ENCODE measurements at regions not wholly inside any gene's neighbourhood (a gene's known extent, or its start where the extent isn't known, plus 50 kb on each side); places are given as distances from the start of the nearest gene placed in this dataset.

DNA sequence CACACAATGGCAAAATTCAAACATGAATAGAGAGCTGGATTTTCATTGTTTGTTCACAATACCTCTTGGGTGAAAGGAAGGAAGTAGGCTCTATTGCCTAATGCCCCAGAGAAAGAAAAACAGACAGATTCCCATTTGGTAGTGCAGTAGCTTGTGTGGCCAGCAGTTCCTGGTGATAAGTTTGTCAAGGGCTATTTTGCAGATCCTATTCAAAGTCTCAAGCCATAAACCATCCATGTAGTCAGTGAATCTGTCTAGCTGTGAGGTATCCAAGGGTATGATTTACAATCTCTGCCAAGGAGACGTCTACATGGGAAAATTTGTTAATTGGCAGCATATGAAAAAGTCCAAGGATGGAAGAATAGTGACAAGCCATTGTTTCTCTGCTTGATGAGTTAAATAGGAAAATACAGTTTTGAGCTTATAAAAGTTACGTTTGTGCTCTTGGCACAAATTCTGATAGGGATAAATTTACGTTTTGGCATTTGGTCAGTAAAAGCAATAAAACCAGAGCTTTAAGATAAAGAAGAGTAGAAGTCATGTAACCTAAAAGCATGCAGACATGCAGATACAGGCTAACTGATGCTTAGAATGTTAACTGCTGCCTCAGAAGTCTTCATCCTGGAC is 269.1 kb downstream of the GATA3 start:
- no peaks in the 10 kb centered on the region for H3K36me3 Mint-ChIP-seq
- no peak for DNase-seq
- H3K27ac Mint-ChIP-seq = no peak overlapping the region
- POLR2A ChIA-PET = interaction anchor here (0.5 kb wide), 1 partner anchor 269 kb away, joined by 6 read pairs; the partner anchor contains the start of gene GATA3
- no peak overlapping the region for H3K4me3 Mint-ChIP-seq
- no peaks in the 10 kb centered on the region for H3K9me3 Mint-ChIP-seq
- no peak for ATAC-seq
- H3K27me3 Mint-ChIP-seq = peaks cover 0 to 24% (median 0%) of the 10 kb centered on the region in 5 donors
- peaks cover 0 to 3% (median 2%) of the 10 kb centered on the region in 4 donors for H3K4me1 Mint-ChIP-seq

DNA sequence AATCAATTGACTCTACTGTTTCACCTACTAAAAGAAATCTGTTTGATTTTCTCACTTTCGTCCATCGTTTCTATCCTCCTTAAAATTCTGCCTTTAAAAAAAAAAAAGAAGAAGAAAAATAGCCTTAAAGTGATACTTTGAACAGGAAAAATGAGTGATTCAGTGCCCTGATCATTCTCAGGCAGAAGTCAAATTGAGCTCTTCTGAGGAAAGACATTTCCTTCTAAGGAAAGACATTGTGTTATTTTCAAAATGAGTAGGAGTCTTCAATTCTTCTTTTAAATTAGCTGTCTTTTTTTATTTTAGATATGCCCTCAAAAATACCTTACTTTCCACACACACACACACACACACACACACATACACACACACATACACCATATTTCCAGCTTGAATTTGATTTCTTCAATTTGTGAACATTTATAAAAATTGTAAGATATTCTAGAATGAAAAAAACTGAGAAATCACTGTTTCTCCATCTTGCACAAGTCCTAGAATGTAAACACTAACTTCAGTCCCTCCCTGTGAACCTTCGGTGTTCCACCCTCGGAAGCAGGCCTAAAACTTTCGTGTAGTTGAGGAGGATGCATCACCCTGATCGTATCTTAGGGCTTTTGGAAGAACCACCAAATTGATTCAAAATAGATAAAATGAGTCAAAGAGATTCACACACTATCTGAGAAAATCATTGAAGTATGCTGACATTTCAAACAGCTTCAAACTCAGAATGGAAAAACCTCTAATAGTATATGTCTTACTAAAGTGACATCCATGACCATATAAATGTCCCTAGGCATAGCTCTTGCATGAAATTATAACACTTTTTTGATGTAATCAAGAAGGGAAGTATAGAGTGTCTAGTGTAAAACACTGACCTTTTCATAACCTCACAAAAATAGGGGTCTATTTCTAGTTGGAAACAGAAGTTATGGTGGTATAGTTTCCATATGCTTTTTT is 270.8 kb downstream of the GATA3 start:
- peaks cover 0 to 24% (median 0%) of the 10 kb centered on the region in 5 donors for H3K27me3 Mint-ChIP-seq
- ATAC-seq (no peak), DNase-seq (no peak)
- H3K27ac Mint-ChIP-seq = peak overlapping the region in 2 of 10 donors; percentile 13 to 58
- H3K36me3 Mint-ChIP-seq = no peaks in the 10 kb centered on the region
- H3K9me3 Mint-ChIP-seq = no peaks in the 10 kb centered on the region
- H3K4me1 Mint-ChIP-seq = peaks cover 2 to 6% (median 5%) of the 10 kb centered on the region in 4 donors
- POLR2A ChIA-PET = no interaction called here
- H3K4me3 Mint-ChIP-seq = peak overlapping the region in 1 of 10 donors; percentile 5

DNA sequence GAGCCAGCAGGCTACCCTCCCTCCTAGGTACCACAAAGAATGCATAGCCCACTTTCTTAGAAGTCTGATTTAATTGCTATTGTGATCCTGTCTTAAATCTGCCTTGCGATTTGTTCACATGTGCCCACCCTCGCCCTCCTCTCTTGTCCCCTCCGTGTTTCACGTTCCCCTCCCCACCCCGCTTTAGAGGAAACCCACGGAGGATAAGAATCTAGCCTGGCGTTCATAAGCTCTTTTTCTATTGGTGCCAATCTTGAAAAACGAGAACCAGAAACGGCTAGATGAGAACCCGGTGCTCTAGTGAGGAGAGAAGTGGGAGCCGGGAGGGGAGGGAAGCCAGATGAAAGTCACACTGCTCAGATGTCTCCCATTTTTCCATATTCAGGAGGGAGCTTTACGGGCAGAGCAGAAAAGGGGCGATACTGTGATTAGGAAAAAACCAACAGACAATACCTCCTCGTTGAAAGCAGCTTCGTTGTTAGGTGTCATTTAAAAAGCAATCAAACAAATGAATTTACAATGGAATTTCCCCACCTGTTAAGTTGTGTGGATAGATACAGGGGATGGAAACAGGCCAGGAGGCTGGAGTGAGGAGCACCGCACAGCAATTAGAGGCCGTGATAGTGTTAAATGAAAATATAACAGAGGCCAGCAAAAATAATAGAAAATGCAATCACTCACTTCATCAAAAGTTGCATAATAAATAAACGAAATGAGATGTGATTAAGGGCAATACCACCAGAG is 272.1 kb downstream of the GATA3 start:
- POLR2A ChIA-PET = no interaction called here
- H3K27ac Mint-ChIP-seq = peak overlapping the region in 3 of 10 donors; percentile 21 to 69 (median 46)
- peaks cover 0 to 24% (median 0%) of the 10 kb centered on the region in 5 donors for H3K27me3 Mint-ChIP-seq
- peak overlapping the region in 1 of 10 donors; percentile 40 for H3K4me3 Mint-ChIP-seq
- no peaks in the 10 kb centered on the region for H3K9me3 Mint-ChIP-seq
- H3K4me1 Mint-ChIP-seq = peaks cover 10 to 18% (median 17%) of the 10 kb centered on the region in 4 donors
- DNase-seq = no peak
- no peaks in the 10 kb centered on the region for H3K36me3 Mint-ChIP-seq
- no peak for ATAC-seq

DNA sequence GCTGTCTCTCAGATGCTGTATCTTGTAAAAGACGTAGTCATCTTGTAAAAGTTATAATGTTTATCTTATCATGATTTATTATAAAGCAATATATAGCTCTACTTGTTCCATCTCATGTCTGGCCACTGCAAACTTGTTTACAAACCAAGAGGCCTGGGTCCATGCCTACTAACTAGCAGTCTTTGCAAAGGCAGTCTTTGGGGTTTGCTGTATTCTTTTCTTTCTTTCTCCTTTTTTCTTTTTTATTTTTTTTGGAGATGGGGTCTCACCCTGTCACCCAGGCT is 272.6 kb downstream of the GATA3 start:
- Mint-ChIP-seq H3K36me3 (no peaks in the 10 kb centered on the region), H3K27ac (peak overlapping the region in 1 of 10 donors; percentile 52), H3K4me1 (peaks cover 14 to 23% (median 22%) of the 10 kb centered on the region in 4 donors), H3K9me3 (no peaks in the 10 kb centered on the region), H3K27me3 (peaks cover 0 to 24% (median 0%) of the 10 kb centered on the region in 5 donors), H3K4me3 (no peak overlapping the region)
- DNase-seq = no peak
- POLR2A ChIA-PET = no interaction called here
- no peak for ATAC-seq

DNA sequence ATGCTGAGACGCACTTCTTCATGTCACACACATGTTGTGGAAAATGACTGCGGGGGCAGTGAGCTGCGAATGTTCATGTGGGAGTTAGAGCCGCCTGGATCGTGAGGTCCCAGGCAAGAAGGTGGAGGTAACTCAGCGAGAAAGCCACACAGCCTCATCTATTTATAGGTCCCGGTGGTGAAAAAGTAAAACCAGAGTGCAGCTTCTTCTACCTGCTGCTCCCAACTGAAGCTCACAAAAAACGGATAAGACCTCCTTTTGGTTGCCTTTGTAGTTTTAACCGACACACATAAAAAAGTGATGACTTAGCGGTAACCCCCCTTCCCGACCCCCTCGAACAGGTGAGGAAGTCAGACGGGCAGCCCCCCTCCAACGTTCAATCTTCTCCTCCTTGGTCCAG is 276.9 kb downstream of the GATA3 start:
- H3K9me3 Mint-ChIP-seq = no peaks in the 10 kb centered on the region
- DNase-seq (peak in 9 of 10 donors; percentile 8 to 65 (median 49)), ATAC-seq (peak; percentile 6 to 18)
- H3K4me3 Mint-ChIP-seq = peak overlapping the region; percentile 76 to 92 (median 86)
- peaks cover 17 to 34% (median 31%) of the 10 kb centered on the region in 4 donors for H3K4me1 Mint-ChIP-seq
- peaks cover 0 to 2% (median 0%) of the 10 kb centered on the region in 5 donors for H3K27me3 Mint-ChIP-seq
- POLR2A ChIA-PET = interaction anchor here (0.6 to 2.2 kb wide), 8 partner anchors 13 to 278 kb away, joined by 3 to 14 read pairs (median 6); partner anchors contain the start of gene GATA3
- H3K27ac Mint-ChIP-seq = peak overlapping the region; percentile 93 to 99 (median 97)
- no peaks in the 10 kb centered on the region for H3K36me3 Mint-ChIP-seq

DNA sequence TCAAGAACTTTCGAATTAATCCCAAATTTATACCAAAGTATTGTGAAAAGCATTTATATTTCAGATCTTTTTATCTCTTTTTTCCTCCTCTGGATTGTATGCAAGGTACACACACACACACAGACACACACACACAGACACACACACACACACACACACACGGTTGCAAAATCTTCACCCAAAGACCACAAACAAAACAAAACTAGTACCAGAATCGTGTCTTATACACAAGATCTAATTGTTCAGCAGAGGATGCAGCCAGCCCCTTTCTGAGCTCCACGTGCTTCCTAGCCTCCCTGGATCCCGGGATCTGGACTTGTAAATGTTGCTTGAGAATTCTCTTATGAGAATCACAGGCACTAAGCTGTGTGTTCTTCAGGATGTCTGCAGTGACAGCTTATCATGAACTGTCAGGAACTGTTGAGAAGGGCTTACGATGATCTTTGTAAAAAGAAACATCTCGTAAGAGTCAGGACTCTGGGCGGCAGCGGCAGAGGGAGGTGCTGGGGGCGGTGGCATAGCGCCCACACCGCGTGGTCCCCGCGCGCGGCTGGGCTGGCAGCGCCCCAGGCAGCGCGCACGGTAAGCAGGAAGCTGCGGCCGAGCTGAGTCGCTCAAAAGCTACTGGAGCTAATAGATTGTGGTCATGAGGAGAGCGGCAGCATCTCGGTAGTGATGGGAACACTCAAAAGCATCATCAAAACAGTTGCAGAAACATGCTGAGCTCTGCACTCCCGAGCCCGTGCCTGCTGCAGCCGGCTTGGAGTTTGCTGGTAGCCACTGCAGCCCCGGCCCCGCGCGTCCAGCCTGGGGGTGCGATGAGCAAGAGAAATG is 277.6 kb downstream of the GATA3 start:
- H3K36me3 Mint-ChIP-seq = no peaks in the 10 kb centered on the region
- H3K9me3 Mint-ChIP-seq = no peaks in the 10 kb centered on the region
- H3K27me3 Mint-ChIP-seq = peaks cover 0 to 2% (median 0%) of the 10 kb centered on the region in 5 donors
- peak; percentile 90 to 91 for ATAC-seq
- peak overlapping the region; percentile 93 to 99 (median 97) for H3K27ac Mint-ChIP-seq
- peaks cover 17 to 34% (median 30%) of the 10 kb centered on the region in 4 donors for H3K4me1 Mint-ChIP-seq
- DNase-seq = peak; percentile 80 to 96 (median 90)
- H3K4me3 Mint-ChIP-seq = peak overlapping the region; percentile 76 to 92 (median 86)
- POLR2A ChIA-PET = interaction anchor here (0.6 to 2.2 kb wide), 17 partner anchors 11 to 1197 kb away, joined by 3 to 14 read pairs (median 5); partner anchors contain the start of gene GATA3

DNA sequence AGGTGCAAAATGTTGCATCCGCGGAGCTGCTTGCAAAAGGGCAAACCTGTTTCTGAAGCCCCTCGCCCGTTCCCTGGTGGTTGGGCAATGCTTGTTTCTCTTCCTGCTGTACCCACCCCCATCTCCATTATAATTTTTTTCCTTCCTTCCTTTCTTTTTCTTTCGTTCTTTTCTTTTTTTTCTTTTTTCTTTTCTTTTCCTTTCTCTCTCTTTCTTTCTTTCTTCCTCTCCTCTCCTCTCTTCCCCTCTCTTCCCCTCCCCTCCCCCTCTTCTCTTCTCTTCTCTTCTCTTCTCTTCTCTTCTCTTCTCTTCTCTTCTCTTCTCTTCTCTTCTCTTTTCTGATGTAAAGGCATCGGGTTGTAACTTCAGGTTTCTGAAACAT is 278.2 kb downstream of the GATA3 start:
- ATAC-seq = no peak
- peak overlapping the region; percentile 76 to 92 (median 86) for H3K4me3 Mint-ChIP-seq
- DNase-seq = no peak
- no peaks in the 10 kb centered on the region for H3K9me3 Mint-ChIP-seq
- peaks cover 17 to 34% (median 30%) of the 10 kb centered on the region in 4 donors for H3K4me1 Mint-ChIP-seq
- H3K27me3 Mint-ChIP-seq = peaks cover 0 to 2% (median 0%) of the 10 kb centered on the region in 5 donors
- POLR2A ChIA-PET = interaction anchor here (1.0 to 2.2 kb wide), 13 partner anchors 11 to 678 kb away, joined by 3 to 14 read pairs (median 6); partner anchors contain the start of gene GATA3
- H3K27ac Mint-ChIP-seq = peak overlapping the region; percentile 93 to 99 (median 97)
- H3K36me3 Mint-ChIP-seq = no peaks in the 10 kb centered on the region

DNA sequence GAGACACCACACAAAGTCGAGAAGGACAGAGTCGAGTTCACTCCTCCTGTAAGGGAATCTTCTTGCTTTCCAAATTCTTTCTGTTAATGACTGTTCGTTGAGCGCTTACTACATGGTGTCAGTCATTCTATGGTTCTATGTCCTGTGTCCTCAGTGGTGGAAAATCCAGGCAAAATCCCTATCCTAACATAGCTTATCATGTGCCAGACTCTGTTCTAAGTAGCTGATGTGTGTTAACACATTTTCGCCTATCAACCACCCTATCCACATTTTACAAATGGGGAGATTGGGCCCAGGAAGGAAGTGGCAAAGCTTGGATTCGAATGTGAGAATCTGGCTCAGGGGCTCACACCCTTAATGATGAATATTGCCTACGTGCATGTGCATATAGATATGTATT is 280.1 kb downstream of the GATA3 start:
- DNase-seq = no peak
- Mint-ChIP-seq H3K4me1 (peaks cover 17 to 34% (median 30%) of the 10 kb centered on the region in 4 donors), H3K9me3 (no peaks in the 10 kb centered on the region), H3K27ac (peak overlapping the region in 9 of 10 donors; percentile 27 to 99 (median 80)), H3K36me3 (no peaks in the 10 kb centered on the region), H3K4me3 (no peak overlapping the region), H3K27me3 (peaks cover 0 to 2% (median 0%) of the 10 kb centered on the region in 5 donors)
- POLR2A ChIA-PET = no interaction called here
- ATAC-seq = no peak

DNA sequence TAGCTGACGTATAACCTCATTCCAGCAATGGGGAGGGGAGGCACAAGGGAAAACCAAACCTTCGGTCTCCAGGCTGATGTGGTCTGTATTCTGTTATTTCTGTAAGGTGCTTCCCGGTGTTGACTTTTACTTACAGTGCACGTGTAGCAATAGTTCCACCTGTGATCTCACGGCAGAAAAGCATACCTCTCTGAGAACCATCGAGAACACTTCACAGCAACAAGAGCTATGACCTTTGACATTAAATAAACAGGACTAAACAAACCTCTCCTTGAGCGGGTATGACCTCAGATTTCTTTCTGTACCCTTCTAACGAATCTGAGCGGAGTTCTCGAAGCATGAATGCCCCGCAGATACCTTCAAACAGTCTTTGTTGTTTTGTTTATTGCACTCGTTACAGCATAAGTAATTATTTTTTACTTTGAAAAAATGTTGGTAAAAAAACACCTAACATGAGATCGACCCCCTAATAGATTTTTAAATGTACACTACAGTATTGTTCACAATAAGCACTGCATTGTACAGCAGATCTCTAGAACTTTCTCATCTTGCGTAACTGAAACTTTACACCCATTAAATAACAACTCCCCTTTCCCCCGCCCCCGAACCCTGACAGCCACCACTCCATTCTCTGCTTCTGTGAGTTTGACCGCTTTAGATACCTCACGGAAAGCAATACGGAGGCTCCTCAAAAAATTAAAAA is 282.3 kb downstream of the GATA3 start:
- ATAC-seq (no peak), DNase-seq (no peak)
- Mint-ChIP-seq H3K36me3 (no peaks in the 10 kb centered on the region), H3K4me1 (peaks cover 7 to 14% (median 13%) of the 10 kb centered on the region in 4 donors), H3K4me3 (no peak overlapping the region), H3K9me3 (peaks cover 0 to 6% (median 0%) of the 10 kb centered on the region in 9 donors), H3K27ac (peak overlapping the region in 1 of 10 donors; percentile 44), H3K27me3 (peaks cover 0 to 2% (median 0%) of the 10 kb centered on the region in 5 donors)
- POLR2A ChIA-PET = interaction anchor here (0.6 kb wide), 1 partner anchor 318 kb away, joined by 3 read pairs; no protein-coding TSS in a partner anchor

DNA sequence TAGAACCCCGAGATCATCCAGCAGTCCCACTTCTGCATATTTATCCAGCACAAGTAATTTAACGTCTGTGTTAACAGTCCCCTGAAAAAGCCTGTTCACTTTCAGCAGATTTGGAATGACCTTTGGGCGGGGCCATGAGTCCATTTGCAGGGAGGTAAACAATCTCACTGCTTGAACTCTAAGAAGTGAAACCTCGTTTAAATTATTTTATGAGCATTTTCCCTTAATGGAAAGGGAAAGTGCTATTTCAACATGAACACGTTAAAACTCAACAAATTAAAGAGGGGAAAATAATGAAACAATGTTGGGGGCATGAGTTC is 282.8 kb downstream of the GATA3 start:
- DNase-seq (no peak), ATAC-seq (no peak)
- Mint-ChIP-seq H3K27me3 (peaks cover 0 to 2% (median 0%) of the 10 kb centered on the region in 5 donors), H3K9me3 (peaks cover 0 to 9% (median 0%) of the 10 kb centered on the region in 9 donors), H3K27ac (peak overlapping the region in 1 of 10 donors; percentile 44), H3K4me3 (no peak overlapping the region), H3K4me1 (peaks cover 4 to 10% (median 9%) of the 10 kb centered on the region in 4 donors), H3K36me3 (no peaks in the 10 kb centered on the region)
- POLR2A ChIA-PET = no interaction called here

DNA sequence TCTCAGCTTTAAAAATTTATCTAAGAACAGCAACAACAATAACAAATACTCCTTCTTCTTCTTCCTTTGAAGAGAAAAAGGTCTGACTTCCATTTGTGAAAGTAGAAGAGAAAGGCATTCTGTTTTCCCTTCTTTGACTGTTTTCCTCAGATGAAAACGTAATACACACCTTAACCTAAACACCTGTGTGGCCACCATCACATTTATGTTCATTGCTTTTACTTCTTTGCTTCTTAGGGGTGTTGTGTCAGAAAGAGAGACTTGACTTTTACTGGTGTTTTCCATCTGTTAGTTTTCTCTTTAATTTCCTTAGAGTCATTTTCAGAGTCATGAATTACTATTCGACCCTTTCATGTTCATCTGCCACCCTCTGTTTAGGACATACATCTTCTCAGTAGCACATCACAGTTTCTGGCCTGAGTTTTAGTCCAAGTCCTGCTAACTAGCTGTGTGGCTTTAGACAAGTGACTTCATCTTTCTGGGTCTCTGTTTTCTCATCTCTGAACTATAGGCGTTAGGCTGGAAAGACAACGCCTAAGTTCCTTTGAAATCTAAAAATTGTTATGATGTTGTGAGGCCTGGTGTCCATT is 283.8 kb downstream of the GATA3 start:
- Mint-ChIP-seq H3K36me3 (no peaks in the 10 kb centered on the region), H3K27ac (peak overlapping the region in 2 of 10 donors; percentile 1 to 61), H3K4me3 (no peak overlapping the region), H3K27me3 (peaks cover 0 to 2% (median 0%) of the 10 kb centered on the region in 5 donors), H3K9me3 (peaks cover 0 to 9% (median 0%) of the 10 kb centered on the region in 9 donors), H3K4me1 (peaks cover 0 to 4% (median 1%) of the 10 kb centered on the region in 4 donors)
- DNase-seq = no peak
- POLR2A ChIA-PET = no interaction called here
- ATAC-seq = no peak

Data from naive thymus-derived CD8-positive, alpha-beta T cell (primary cell).